Brain microvascular endothelial cell (primary cell): ENCODE measurements at regions not wholly inside any gene's neighbourhood (a gene's known extent, or its start where the extent isn't known, plus 50 kb on each side); places are given as distances from the start of the nearest gene placed in this dataset.

Experiments used
- DNase-seq: peaks from one replicate; pipeline ENCODE4 v3.0.0-alpha.2; 2020
- H3K27ac ChIP-seq: fragments of 250-450 bp; sonication (Bioruptor Pico); 2 replicates; pipeline ENCODE4 v1.5.1; 2020; ENCODE audit warnings: mild to moderate bottlenecking, moderate library complexity
- H3K27me3 ChIP-seq: fragments of 250-450 bp; sonication (Bioruptor Pico); replicated peaks from 2 replicates; pipeline ENCODE4 v1.5.1; 2020; ENCODE audit warnings: mild to moderate bottlenecking
- H3K36me3 ChIP-seq: fragments of 250-450 bp; sonication (Bioruptor Pico); replicated peaks from 2 replicates; pipeline ENCODE4 v1.5.1; 2020; ENCODE audit warnings: mild to moderate bottlenecking
- H3K4me3 ChIP-seq: 2 replicates; pipeline ENCODE4 v1.5.1; 2011; ENCODE audit warnings: low read depth, mild to moderate bottlenecking, control low read depth, low read length, moderate library complexity
- CTCF ChIP-seq: IDR thresholded peaks from 2 replicates; pipeline ENCODE4 v1.5.1; 2011; ENCODE audit warnings: low read depth, mild to moderate bottlenecking, moderate library complexity, low read length, control low read depth, inconsistent platforms; ENCODE audit errors: missing control alignments
- in situ Hi-C: cut with HindIII; loops from 2 replicates; pipeline ENCODE4 v1.10.0; 2017; ENCODE audit warnings: low sequenced_read_pairs, low pct_ligation_motif_present

GRCh38 chrX:20513185-20513584 is 246.5 kb upstream of the RPS6KA3 start:
- no peak overlapping the region for H3K4me3 ChIP-seq
- DNase-seq, result no peak
- no peaks in the 10 kb centered on the region for H3K36me3 ChIP-seq
- H3K27ac ChIP-seq, result no peak overlapping the region
- no peak for TF ChIP-seq CTCF
- in situ Hi-C loops, result no loop called here
- H3K27me3 ChIP-seq, result no peaks in the 10 kb centered on the region

GRCh38 chrX:20511792-20512191 is 245.1 kb upstream of the RPS6KA3 start:
- in situ Hi-C loops, result no loop called here

GRCh38 chrX:20507901-20508620 is 241.4 kb upstream of the RPS6KA3 start:
- in situ Hi-C loops, result no loop called here
- H3K36me3 ChIP-seq, result no peaks in the 10 kb centered on the region
- no peak overlapping the region for H3K27ac ChIP-seq
- no peak for DNase-seq
- H3K27me3 ChIP-seq, result no peaks in the 10 kb centered on the region
- no peak for TF ChIP-seq CTCF
- H3K4me3 ChIP-seq, result no peak overlapping the region

More at GRCh38 chrX:20511792-20512191, 245.1 kb upstream of the RPS6KA3 start:
- H3K27ac ChIP-seq, result no peak overlapping the region
- no peaks in the 10 kb centered on the region for H3K27me3 ChIP-seq
- DNase-seq, result no peak
- no peak for TF ChIP-seq CTCF
- H3K4me3 ChIP-seq, result no peak overlapping the region
- no peaks in the 10 kb centered on the region for H3K36me3 ChIP-seq

GRCh38 chrX:20506739-20507138 is 240.0 kb upstream of the RPS6KA3 start:
- no peak for DNase-seq
- Histone ChIP-seq H3K4me3 (no peak overlapping the region), H3K27ac (no peak overlapping the region), H3K36me3 (no peaks in the 10 kb centered on the region), H3K27me3 (no peaks in the 10 kb centered on the region)
- TF ChIP-seq CTCF, result no peak
- in situ Hi-C loops, result no loop called here

GRCh38 chrX:20500949-20501348 is 234.2 kb upstream of the RPS6KA3 start:
- no peak for DNase-seq
- TF ChIP-seq CTCF, result no peak
- Histone ChIP-seq H3K27ac (no peak overlapping the region), H3K4me3 (no peak overlapping the region), H3K27me3 (no peaks in the 10 kb centered on the region), H3K36me3 (no peaks in the 10 kb centered on the region)
- in situ Hi-C loops, result no loop called here
